Trophoblast cell (in vitro differentiated cells and primary cell): ENCODE measurements at regions not wholly inside any gene's neighbourhood (a gene's known extent, or its start where the extent isn't known, plus 50 kb on each side); places are given as distances from the start of the nearest gene placed in this dataset.

ENCODE experiments used
- DNase-seq, 2 donors: peaks; one replicate each; pipeline ENCODE4 v3.0.0-alpha.2; 2016
- H2AFZ ChIP-seq: 2 replicates; pipeline ENCODE4 v1.6.1; 2013; ENCODE audit warnings: low read length, moderate library complexity, mild to moderate bottlenecking; ENCODE audit not compliant: insufficient read depth, poor library complexity
- H2AK5ac ChIP-seq: 2 replicates; pipeline ENCODE4 v1.6.1; 2013; ENCODE audit warnings: mild to moderate bottlenecking, low read length
- H2BK120ac ChIP-seq: 2 replicates; pipeline ENCODE4 v1.6.1; 2013; ENCODE audit warnings: low read length, mild to moderate bottlenecking, moderate library complexity; ENCODE audit not compliant: insufficient read depth, poor library complexity
- H2BK12ac ChIP-seq: 2 replicates; pipeline ENCODE4 v1.6.1; 2013; ENCODE audit warnings: mild to moderate bottlenecking, low read length, moderate library complexity
- H2BK5ac ChIP-seq: 2 replicates; pipeline ENCODE4 v1.6.1; 2013; ENCODE audit warnings: low read length, low read depth, moderate library complexity, mild to moderate bottlenecking; ENCODE audit not compliant: poor library complexity
- H3K14ac ChIP-seq: 2 replicates; pipeline ENCODE4 v1.6.1; 2013; ENCODE audit warnings: mild to moderate bottlenecking, low read length
- H3K18ac ChIP-seq: 2 replicates; pipeline ENCODE4 v1.6.1; 2013; ENCODE audit warnings: mild to moderate bottlenecking, low read length
- H3K23ac ChIP-seq: 2 replicates; pipeline ENCODE4 v1.6.1; 2013; ENCODE audit warnings: low read length
- H3K27ac ChIP-seq: 2 replicates; pipeline ENCODE4 v1.5.1; 2013; ENCODE audit warnings: low read depth, mild to moderate bottlenecking, inconsistent platforms, low read length, moderate library complexity
- H3K27me3 ChIP-seq: 2 replicates; pipeline ENCODE4 v1.6.1; 2013; ENCODE audit warnings: inconsistent platforms, mild to moderate bottlenecking, low read length, moderate library complexity; ENCODE audit not compliant: insufficient read depth
- H3K36me3 ChIP-seq, 2 experiments: 1 replicate in 1 of 2; 2 replicates in 1 of 2; pipeline ENCODE4 v1.6.1; 2013; ENCODE audit warnings: low read length in 2 of 2, mild to moderate bottlenecking in 2 of 2, moderate library complexity in 1 of 2; ENCODE audit not compliant: insufficient read depth in 2 of 2, control insufficient read depth in 1 of 2
- H3K4ac ChIP-seq: 2 replicates; pipeline ENCODE4 v1.6.1; 2013; ENCODE audit warnings: low read depth, mild to moderate bottlenecking, low read length, moderate library complexity
- H3K4me1 ChIP-seq, 2 experiments: 1 replicate in 1 of 2; 2 replicates in 1 of 2; pipeline ENCODE4 v1.6.1; 2013; ENCODE audit warnings: low read length in 2 of 2, mild to moderate bottlenecking in 2 of 2, moderate library complexity in 1 of 2; ENCODE audit not compliant: insufficient read depth in 2 of 2, control insufficient read depth in 1 of 2
- H3K4me2 ChIP-seq: 2 replicates; pipeline ENCODE4 v1.6.1; 2013; ENCODE audit warnings: inconsistent platforms, mild to moderate bottlenecking, low read length, moderate library complexity
- H3K4me3 ChIP-seq: 2 replicates; pipeline ENCODE4 v1.5.1; 2013; ENCODE audit warnings: mild to moderate bottlenecking, low read depth, low read length, inconsistent platforms
- H3K79me1 ChIP-seq: one replicate; pipeline ENCODE4 v1.6.1; 2013; ENCODE audit warnings: low read length
- H3K79me2 ChIP-seq: 2 replicates; pipeline ENCODE4 v1.6.1; 2013; ENCODE audit warnings: low read length, mild to moderate bottlenecking; ENCODE audit not compliant: control insufficient read depth, insufficient read depth, poor library complexity
- H3K9ac ChIP-seq: 2 replicates; pipeline ENCODE4 v1.6.1; 2013; ENCODE audit warnings: mild to moderate bottlenecking, low read length
- H3K9me3 ChIP-seq: 2 replicates; pipeline ENCODE4 v1.6.1; 2013; ENCODE audit warnings: low read depth, mild to moderate bottlenecking, control low read depth, inconsistent platforms, low read length; ENCODE audit not compliant: insufficient read depth
- H4K12ac ChIP-seq: 2 replicates; pipeline ENCODE4 v1.6.1; 2013; ENCODE audit warnings: low read depth, mild to moderate bottlenecking, low read length, moderate library complexity
- H4K8ac ChIP-seq: 2 replicates; pipeline ENCODE4 v1.6.1; 2013; ENCODE audit warnings: low read depth, mild to moderate bottlenecking, low read length, moderate library complexity
- H4K91ac ChIP-seq: one replicate; pipeline ENCODE4 v1.6.1; 2013; ENCODE audit warnings: low read depth, mild to moderate bottlenecking, low read length, moderate library complexity
- WGBS: extraction: QIAGEN DNeasy Blood & Tissue Kit; methylation state at CpG from one replicate; pipeline ENCODE4 v1.1.7; 2013; ENCODE audit warnings: missing lambda C conversion rate; ENCODE audit not compliant: insufficient read length, insufficient coverage; ENCODE audit errors: extremely low coverage; 5-methylcytosine and 5-hydroxymethylcytosine counted together

DNA sequence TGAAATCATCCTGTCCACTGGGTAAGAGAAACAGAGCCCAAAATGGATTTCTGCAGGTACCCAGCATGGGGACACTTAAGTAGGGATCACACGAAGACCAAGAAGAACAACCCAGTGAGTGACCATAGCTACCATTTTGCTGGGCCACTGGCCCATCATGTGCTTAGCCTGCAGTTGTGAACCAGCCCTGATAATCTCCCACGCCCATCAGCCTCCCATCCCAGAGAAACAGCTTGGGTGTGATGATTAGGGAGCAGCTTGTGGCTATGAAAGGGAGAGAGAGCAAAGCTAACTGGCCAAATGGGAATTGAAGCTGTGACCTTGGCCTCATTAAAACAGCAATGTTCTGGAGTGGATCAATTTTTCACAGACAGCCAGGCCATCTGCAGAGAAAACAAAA lies 138.5 kb downstream of the SLC24A2 start:
- H3K18ac ChIP-seq = no peak overlapping the region
- H4K8ac ChIP-seq = no peak overlapping the region
- no peak overlapping the region for H4K12ac ChIP-seq
- no peak overlapping the region for H2BK5ac ChIP-seq
- H3K14ac ChIP-seq = no peak overlapping the region
- H2AFZ ChIP-seq = no peak overlapping the region
- H3K4me1 ChIP-seq = no peaks in the 10 kb centered on the region
- no peak overlapping the region for H2AK5ac ChIP-seq
- no peak overlapping the region for H2BK120ac ChIP-seq
- no CpG with 5 or more reads among the region's 2 CpGs for WGBS
- H3K4me3 ChIP-seq = no peak overlapping the region
- H2BK12ac ChIP-seq = no peak overlapping the region
- DNase-seq = no peak
- H3K9me3 ChIP-seq = no peaks in the 10 kb centered on the region
- H3K23ac ChIP-seq = no peak overlapping the region
- H3K79me2 ChIP-seq = no peaks in the 10 kb centered on the region
- no peak overlapping the region for H3K27ac ChIP-seq
- no peaks in the 10 kb centered on the region for H3K27me3 ChIP-seq
- H3K4ac ChIP-seq = no peak overlapping the region
- H3K9ac ChIP-seq = no peak overlapping the region
- H3K36me3 ChIP-seq = no peaks in the 10 kb centered on the region
- H3K79me1 ChIP-seq = no peaks in the 10 kb centered on the region
- no peak overlapping the region for H3K4me2 ChIP-seq
- no peak overlapping the region for H4K91ac ChIP-seq

- H3K4me1 ChIP-seq = no peaks in the 10 kb centered on the region
- no peak overlapping the region for H3K27ac ChIP-seq
- no peak overlapping the region for H3K23ac ChIP-seq
- no peak overlapping the region for H3K14ac ChIP-seq
- no peak overlapping the region for H2BK12ac ChIP-seq
- H3K27me3 ChIP-seq = no peaks in the 10 kb centered on the region
- no peak overlapping the region for H3K9ac ChIP-seq
- H4K12ac ChIP-seq = no peak overlapping the region
- H3K9me3 ChIP-seq = no peaks in the 10 kb centered on the region
- H2BK5ac ChIP-seq = no peak overlapping the region
- no peak overlapping the region for H3K4ac ChIP-seq
- no CpG with 5 or more reads among the region's 4 CpGs for WGBS
- no peak overlapping the region for H2BK120ac ChIP-seq
- H3K4me2 ChIP-seq = no peak overlapping the region
- no peak overlapping the region for H2AK5ac ChIP-seq
- H2AFZ ChIP-seq = no peak overlapping the region
- H3K18ac ChIP-seq = no peak overlapping the region
- H3K79me1 ChIP-seq = no peaks in the 10 kb centered on the region
- H3K36me3 ChIP-seq = no peaks in the 10 kb centered on the region
- H4K91ac ChIP-seq = no peak overlapping the region
- DNase-seq = no peak
- no peak overlapping the region for H4K8ac ChIP-seq
- H3K79me2 ChIP-seq = no peaks in the 10 kb centered on the region
- H3K4me3 ChIP-seq = no peak overlapping the region
Observed at GRCh38 chr9:19649336-19650041, 139.3 kb downstream of the SLC24A2 start.

DNA sequence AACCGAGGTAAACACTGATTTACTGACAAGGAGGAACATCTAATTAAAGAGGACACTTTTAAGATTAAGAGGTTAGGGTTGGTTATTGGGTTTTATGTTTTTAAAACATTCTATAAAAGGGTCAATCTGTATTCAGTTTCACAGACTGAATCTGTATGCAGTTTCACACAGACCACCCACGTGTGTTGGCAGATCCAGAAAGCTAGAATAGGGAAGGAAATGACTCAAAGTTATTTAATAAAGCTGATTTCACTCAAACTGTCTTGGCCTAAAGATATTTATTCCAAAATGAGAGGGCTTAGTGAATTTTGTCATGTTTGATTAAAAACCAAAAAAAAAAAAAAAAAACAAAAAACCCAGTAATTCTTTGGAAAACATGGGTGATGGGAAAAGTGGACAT lies 140.2 kb downstream of the SLC24A2 start:
- Histone ChIP-seq H4K12ac (no peak overlapping the region), H3K4me1 (no peaks in the 10 kb centered on the region), H3K79me1 (no peaks in the 10 kb centered on the region), H3K27ac (no peak overlapping the region), H3K9me3 (no peaks in the 10 kb centered on the region), H4K91ac (no peak overlapping the region), H2BK120ac (no peak overlapping the region), H3K36me3 (no peaks in the 10 kb centered on the region), H3K23ac (no peak overlapping the region), H2AK5ac (no peak overlapping the region), H4K8ac (no peak overlapping the region), H3K27me3 (no peaks in the 10 kb centered on the region), H3K4me2 (no peak overlapping the region), H3K4me3 (no peak overlapping the region), H3K9ac (no peak overlapping the region), H2BK5ac (no peak overlapping the region), H3K18ac (no peak overlapping the region), H2BK12ac (no peak overlapping the region), H3K79me2 (no peaks in the 10 kb centered on the region), H3K4ac (no peak overlapping the region), H3K14ac (no peak overlapping the region), H2AFZ (no peak overlapping the region)
- no peak for DNase-seq
- WGBS = no CpG with 5 or more reads among the region's 2 CpGs

- Histone ChIP-seq H2BK120ac (no peak overlapping the region), H3K4ac (no peak overlapping the region), H3K4me3 (no peak overlapping the region)
Observed at GRCh38 chr9:19643875-19644274, 145.0 kb downstream of the SLC24A2 start.

More at GRCh38 chr9:19643875-19644274, 145.0 kb downstream of the SLC24A2 start:
- Histone ChIP-seq H2AFZ (no peak overlapping the region), H2AK5ac (no peak overlapping the region), H3K79me2 (no peaks in the 10 kb centered on the region), H4K8ac (no peak overlapping the region), H3K23ac (no peak overlapping the region), H3K27ac (no peak overlapping the region), H3K4me2 (no peak overlapping the region), H3K9me3 (peaks cover 4% of the 10 kb centered on the region), H3K4me1 (no peaks in the 10 kb centered on the region), H3K9ac (no peak overlapping the region), H2BK12ac (no peak overlapping the region), H3K36me3 (no peaks in the 10 kb centered on the region), H4K91ac (no peak overlapping the region), H3K27me3 (no peaks in the 10 kb centered on the region), H3K79me1 (no peaks in the 10 kb centered on the region), H2BK5ac (no peak overlapping the region), H3K14ac (no peak overlapping the region), H3K18ac (no peak overlapping the region), H4K12ac (no peak overlapping the region)
- no peak for DNase-seq
